Adrenal gland (tissue), 9 donors: ENCODE measurements at regions not wholly inside any gene's neighbourhood (a gene's known extent, or its start where the extent isn't known, plus 50 kb on each side); places are given as distances from the start of the nearest gene placed in this dataset.
"Not testable (repeated sequence)": the region's sequence is repeated elsewhere in the genome, so short reads cannot be mapped to it uniquely, and the experiment has no call there.

ENCODE experiments used
- DNase-seq, 7 donors: peaks; one replicate each; pipeline ENCODE4 v3.0.0-alpha.2; 2019 to 2020
- H3K27ac ChIP-seq, 5 donors: fragments of 200-600 bp; sonication (generic) in 4 of 5; 1 replicate in 3 of 5; 2 replicates in 2 of 5; pipeline versions ENCODE4 v1.5.1 to v1.8.0; 2016 to 2020; ENCODE audit warnings: mild to moderate bottlenecking in 1 of 5
- H3K27me3 ChIP-seq: fragments of 200-600 bp; 2 replicates; pipeline ENCODE4 v1.8.0; 2021
- H3K36me3 ChIP-seq, 2 donors: fragments of 200-600 bp; replicated peaks in 1 of 2; 1 replicate in 1 of 2; 2 replicates in 1 of 2; pipeline versions ENCODE4 v1.5.1 to v1.8.0; 2018 to 2022
- H3K4me1 ChIP-seq, 2 donors: fragments of 200-600 bp; replicated peaks in 1 of 2; 1 replicate in 1 of 2; 2 replicates in 1 of 2; pipeline versions ENCODE4 v1.5.1 to v1.8.0; 2018 to 2021
- H3K4me3 ChIP-seq, 4 donors: fragments of 200-600 bp; sonication (generic) in 3 of 4; one replicate each; pipeline ENCODE4 v1.5.1; 2016 to 2018
- H3K9me3 ChIP-seq, 3 donors: fragments of 200-600 bp; sonication (generic) in 1 of 3; replicated peaks in 1 of 3; 1 replicate in 2 of 3; 2 replicates in 1 of 3; pipeline versions ENCODE4 v1.5.1 to v1.8.0; 2016 to 2021
- CTCF ChIP-seq, 6 experiments: fragments of 450-650 bp in 4 of 6; fragments of 200-600 bp in 2 of 6; sonication (generic) in 1 of 6; IDR thresholded peaks; 1 replicate in 5 of 6; 2 replicates in 1 of 6; pipeline versions ENCODE4 v1.5.1 to v1.8.0; 2016 to 2021; ENCODE audit warnings: antibody characterized with exemption in 6 of 6, mild to moderate bottlenecking in 2 of 6, moderate library complexity in 1 of 6
- POLR2A ChIP-seq, 2 donors: fragments of 450-650 bp; IDR thresholded peaks; one replicate each; pipeline ENCODE4 v1.6.1; 2017; ENCODE audit warnings: antibody characterized with exemption in 2 of 2, mild to moderate bottlenecking in 2 of 2, moderate library complexity in 1 of 2
- WGBS, 4 donors: extraction: QIAGEN DNeasy Blood & Tissue Kit in 2 of 4; methylation state at CpG; one replicate each; pipeline versions ENCODE4 v1.1.5 to v1.1.7; 2013 to 2017; 5-methylcytosine and 5-hydroxymethylcytosine counted together
- intact Hi-C, 2 donors: fragments of 100-400 bp; cut with DNase I; formaldehyde crosslinking; loops; one replicate each; pipeline versions ENCODE4 v1.14.1 to v1.15.0; 2022 to 2023
- donor health status: healthy with polysubstance abuse.
- donor health status: Bipolar disorder and iron deficiency.
- donor health status: DM: yes; HTN: yes; CAD: no.
- donor health status: DM: no; HTN: no; CAD: no.
- donor health status: DM: no; HTN: no; CAD: no.

GRCh38 chr3:14039149-14039548 is 85.5 kb downstream of the CHCHD4 start:
- Histone ChIP-seq H3K36me3 (no peaks in the 10 kb centered on the region), H3K4me3 (no peak overlapping the region), H3K4me1 (no peaks in the 10 kb centered on the region), H3K9me3 (no peaks in the 10 kb centered on the region), H3K27me3 (no peaks in the 10 kb centered on the region), H3K27ac (no peak overlapping the region)
- no peak for DNase-seq
- intact Hi-C loops, result no loop called here
- WGBS, 4 donors, result 18 to 44% (median 42%) methylated on average over 2 of the region's 2 CpGs
- TF ChIP-seq CTCF (IDR thresholded peaks at IDR 0.05) (no peak), POLR2A (IDR thresholded peaks at IDR 0.05) (no peak)

GRCh38 chr3:14037211-14037610 is 87.5 kb downstream of the CHCHD4 start:
- Histone ChIP-seq H3K36me3 (no peaks in the 10 kb centered on the region), H3K4me1 (no peaks in the 10 kb centered on the region), H3K9me3 (no peaks in the 10 kb centered on the region), H3K4me3 (no peak overlapping the region), H3K27me3 (no peaks in the 10 kb centered on the region), H3K27ac (no peak overlapping the region)
- intact Hi-C loops, result no loop called here
- WGBS, 4 donors, result 40 to 97% (median 95%) methylated on average over 1 to 22 of the region's 22 CpGs
- TF ChIP-seq CTCF (IDR thresholded peaks at IDR 0.05) (no peak), POLR2A (IDR thresholded peaks at IDR 0.05) (no peak)
- DNase-seq, result no peak

GRCh38 chr3:14033023-14033422 is 91.6 kb downstream of the CHCHD4 start:
- WGBS, 4 donors, result 49 to 65% (median 54%) methylated on average over 1 of the region's 1 CpG
- no peaks in the 10 kb centered on the region for H3K4me1 ChIP-seq
- TF ChIP-seq POLR2A (IDR thresholded peaks at IDR 0.05) (no peak), CTCF (IDR thresholded peaks at IDR 0.05) (no peak)
- no peak overlapping the region for H3K4me3 ChIP-seq
- no peaks in the 10 kb centered on the region for H3K36me3 ChIP-seq
- no peaks in the 10 kb centered on the region for H3K27me3 ChIP-seq
- H3K9me3 ChIP-seq, result no peaks in the 10 kb centered on the region
- intact Hi-C loops, result no loop called here
- no peak overlapping the region for H3K27ac ChIP-seq
- DNase-seq, result no peak

GRCh38 chr3:14031271-14031670 is 93.4 kb downstream of the CHCHD4 start:
- no peaks in the 10 kb centered on the region for H3K4me1 ChIP-seq
- H3K27ac ChIP-seq, result no peak overlapping the region
- DNase-seq, result no peak
- intact Hi-C loops, result no loop called here
- no peaks in the 10 kb centered on the region for H3K36me3 ChIP-seq
- no peaks in the 10 kb centered on the region for H3K27me3 ChIP-seq
- 67 to 84% (median 71%) methylated on average over 3 of the region's 3 CpGs for WGBS, 4 donors
- TF ChIP-seq CTCF (IDR thresholded peaks at IDR 0.05) (no peak), POLR2A (IDR thresholded peaks at IDR 0.05) (no peak)
- H3K4me3 ChIP-seq, result no peak overlapping the region
- no peaks in the 10 kb centered on the region for H3K9me3 ChIP-seq

- H3K27ac ChIP-seq, H3K9me3 ChIP-seq, H3K4me3 ChIP-seq, H3K27me3 ChIP-seq, H3K36me3 ChIP-seq, H3K4me1 ChIP-seq, DNase-seq, intact Hi-C loops: not testable (repeated sequence)
- 92 to 96% (median 93%) methylated on average over 12 to 20 of the region's 20 CpGs; no CpG with 5 or more reads in 1 of the 4 donors for WGBS, 4 donors
Measured at GRCh38 chr3:14029390-14029995, 95.2 kb downstream of the CHCHD4 start.

GRCh38 chr3:14028122-14028521 is 96.5 kb downstream of the CHCHD4 start:
- intact Hi-C loops, H3K27ac ChIP-seq, H3K36me3 ChIP-seq, H3K9me3 ChIP-seq, H3K4me1 ChIP-seq, H3K4me3 ChIP-seq, H3K27me3 ChIP-seq, DNase-seq: not testable (repeated sequence)
- 86 to 94% (median 91%) methylated on average over 6 to 9 of the region's 9 CpGs for WGBS, 4 donors
